Upper lobe of left lung (tissue), 4 donors: ENCODE measurements at regions not wholly inside any gene's neighbourhood (a gene's known extent, or its start where the extent isn't known, plus 50 kb on each side); places are given as distances from the start of the nearest gene placed in this dataset.

Experiments
- POLR2A ChIP-seq, 4 donors: fragments of 450-650 bp; IDR thresholded peaks; one replicate each; pipeline ENCODE4 v1.5.1; 2016 to 2017; ENCODE audit warnings: antibody characterized with exemption in 4 of 4, mild to moderate bottlenecking in 2 of 4
- TF ChIP-seq, protein P1 (sequence below), 6 experiments: fragments of 450-650 bp in 4 of 6; fragments of 200-600 bp in 2 of 6; sonication (generic) in 2 of 6; IDR thresholded peaks; one replicate each; pipeline ENCODE4 v1.5.1; 2016 to 2019; ENCODE audit warnings: antibody characterized with exemption in 6 of 6

- TF ChIP-seq, protein P1, sequence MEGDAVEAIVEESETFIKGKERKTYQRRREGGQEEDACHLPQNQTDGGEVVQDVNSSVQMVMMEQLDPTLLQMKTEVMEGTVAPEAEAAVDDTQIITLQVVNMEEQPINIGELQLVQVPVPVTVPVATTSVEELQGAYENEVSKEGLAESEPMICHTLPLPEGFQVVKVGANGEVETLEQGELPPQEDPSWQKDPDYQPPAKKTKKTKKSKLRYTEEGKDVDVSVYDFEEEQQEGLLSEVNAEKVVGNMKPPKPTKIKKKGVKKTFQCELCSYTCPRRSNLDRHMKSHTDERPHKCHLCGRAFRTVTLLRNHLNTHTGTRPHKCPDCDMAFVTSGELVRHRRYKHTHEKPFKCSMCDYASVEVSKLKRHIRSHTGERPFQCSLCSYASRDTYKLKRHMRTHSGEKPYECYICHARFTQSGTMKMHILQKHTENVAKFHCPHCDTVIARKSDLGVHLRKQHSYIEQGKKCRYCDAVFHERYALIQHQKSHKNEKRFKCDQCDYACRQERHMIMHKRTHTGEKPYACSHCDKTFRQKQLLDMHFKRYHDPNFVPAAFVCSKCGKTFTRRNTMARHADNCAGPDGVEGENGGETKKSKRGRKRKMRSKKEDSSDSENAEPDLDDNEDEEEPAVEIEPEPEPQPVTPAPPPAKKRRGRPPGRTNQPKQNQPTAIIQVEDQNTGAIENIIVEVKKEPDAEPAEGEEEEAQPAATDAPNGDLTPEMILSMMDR (IDR thresholded peaks at IDR 0.05) = no peak
- no peak for TF ChIP-seq POLR2A (IDR thresholded peaks at IDR 0.05)
Measured at GRCh38 chr3:177820683-177821316, 623.5 kb upstream of the TBL1XR1 start.
